ENCODE measurements at regions not wholly inside any gene's neighbourhood (a gene's known extent, or its start where the extent isn't known, plus 50 kb on each side); places are given as distances from the start of the nearest gene placed in this dataset.

DNA sequence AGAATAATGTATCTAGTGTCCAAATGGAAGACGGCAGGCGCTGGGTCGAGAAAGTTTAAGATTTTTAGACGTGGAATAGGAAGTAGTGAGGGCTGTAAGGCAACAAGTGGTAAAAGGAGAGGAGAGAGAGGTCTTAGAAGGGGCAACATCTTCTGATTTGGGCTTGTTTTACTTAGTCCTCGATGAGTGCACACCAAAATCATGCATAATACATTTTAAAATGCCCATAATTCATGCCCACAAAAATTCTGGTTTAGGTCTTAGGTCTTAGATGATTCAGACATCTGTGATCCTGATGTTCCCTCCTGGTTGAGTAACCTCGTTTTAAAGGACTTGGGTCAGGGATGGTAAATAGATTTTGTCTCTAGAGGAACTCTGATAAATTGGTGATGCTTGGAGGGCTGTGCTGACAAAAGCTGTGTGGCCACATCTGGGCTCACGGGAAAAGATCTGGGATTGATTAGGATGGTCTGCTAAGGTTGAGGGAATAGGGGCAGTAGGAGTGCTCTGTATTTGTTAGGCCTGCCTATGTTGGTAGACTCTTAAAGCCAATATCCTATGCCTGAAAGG, 476.3 kb downstream of the CCDC171 start:
- TF ChIP-seq, protein P1, sequence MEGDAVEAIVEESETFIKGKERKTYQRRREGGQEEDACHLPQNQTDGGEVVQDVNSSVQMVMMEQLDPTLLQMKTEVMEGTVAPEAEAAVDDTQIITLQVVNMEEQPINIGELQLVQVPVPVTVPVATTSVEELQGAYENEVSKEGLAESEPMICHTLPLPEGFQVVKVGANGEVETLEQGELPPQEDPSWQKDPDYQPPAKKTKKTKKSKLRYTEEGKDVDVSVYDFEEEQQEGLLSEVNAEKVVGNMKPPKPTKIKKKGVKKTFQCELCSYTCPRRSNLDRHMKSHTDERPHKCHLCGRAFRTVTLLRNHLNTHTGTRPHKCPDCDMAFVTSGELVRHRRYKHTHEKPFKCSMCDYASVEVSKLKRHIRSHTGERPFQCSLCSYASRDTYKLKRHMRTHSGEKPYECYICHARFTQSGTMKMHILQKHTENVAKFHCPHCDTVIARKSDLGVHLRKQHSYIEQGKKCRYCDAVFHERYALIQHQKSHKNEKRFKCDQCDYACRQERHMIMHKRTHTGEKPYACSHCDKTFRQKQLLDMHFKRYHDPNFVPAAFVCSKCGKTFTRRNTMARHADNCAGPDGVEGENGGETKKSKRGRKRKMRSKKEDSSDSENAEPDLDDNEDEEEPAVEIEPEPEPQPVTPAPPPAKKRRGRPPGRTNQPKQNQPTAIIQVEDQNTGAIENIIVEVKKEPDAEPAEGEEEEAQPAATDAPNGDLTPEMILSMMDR (IDR thresholded peaks at IDR 0.05; ENCODE audit: low read depth, low read length): no peak
- no peak for TF ChIP-seq EZH2phosphoT487 (IDR thresholded peaks at IDR 0.05; ENCODE audit: low read depth)

Data from OCI-LY3 (cell line).